A673 (cell line): ENCODE measurements at regions not wholly inside any gene's neighbourhood (a gene's known extent, or its start where the extent isn't known, plus 50 kb on each side); places are given as distances from the start of the nearest gene placed in this dataset.

Experiments
- EZH2 ChIP-seq: fragments of 200-600 bp; sonication (generic); IDR thresholded peaks from 2 replicates; pipeline ENCODE4 v1.6.1; 2017; ENCODE audit warnings: borderline replicate concordance, low read depth, mild to moderate bottlenecking, mixed read lengths, antibody characterized with exemption, low read length; ENCODE audit not compliant: poor library complexity, severe bottlenecking
- TF ChIP-seq, protein P1 (sequence below): fragments of 300-800, 200-600 bp; sonication (generic); conservative IDR thresholded peaks from 2 replicates; pipeline ENCODE4 v1.5.1; 2017; ENCODE audit warnings: low read depth, mild to moderate bottlenecking, antibody characterized with exemption, low read length, moderate library complexity, mixed read lengths

DNA sequence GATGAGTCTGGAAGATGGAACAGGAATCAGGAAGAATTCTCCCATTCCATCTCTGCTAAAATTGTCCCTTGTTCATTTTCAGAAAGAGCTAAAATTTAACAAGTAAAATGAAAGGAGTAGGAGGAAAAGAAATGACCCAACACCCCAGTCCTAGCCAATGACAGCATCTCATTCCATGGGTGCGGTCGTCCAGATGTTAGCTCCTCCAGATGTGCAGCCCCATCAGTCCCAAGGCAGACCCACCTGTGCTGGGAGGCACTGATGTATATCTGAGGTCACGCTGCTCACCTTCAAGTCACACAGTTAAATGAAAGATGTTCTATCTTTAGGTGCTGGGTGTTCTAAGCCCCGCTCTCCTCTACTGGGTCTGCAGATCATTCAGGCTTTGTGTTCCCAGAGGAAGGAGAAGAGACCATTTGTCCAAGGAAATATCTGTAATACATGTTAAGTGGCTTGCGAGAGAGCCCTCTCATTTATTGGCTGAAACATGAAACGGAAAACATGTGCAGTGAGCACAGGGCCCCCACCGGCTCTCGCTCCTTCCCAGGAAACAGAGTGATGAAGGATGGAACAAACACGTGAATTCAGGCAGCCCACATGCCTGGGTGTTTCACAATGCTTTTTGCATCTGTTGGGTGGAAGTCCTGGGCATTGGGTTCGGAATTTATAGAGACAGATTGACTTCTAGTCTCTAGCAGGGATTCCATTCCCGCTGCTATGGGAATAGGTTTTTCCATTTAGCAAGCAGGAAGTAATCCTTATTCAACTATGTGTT, 294.6 kb downstream of the NUAK1 start:
- TF ChIP-seq, protein P1, sequence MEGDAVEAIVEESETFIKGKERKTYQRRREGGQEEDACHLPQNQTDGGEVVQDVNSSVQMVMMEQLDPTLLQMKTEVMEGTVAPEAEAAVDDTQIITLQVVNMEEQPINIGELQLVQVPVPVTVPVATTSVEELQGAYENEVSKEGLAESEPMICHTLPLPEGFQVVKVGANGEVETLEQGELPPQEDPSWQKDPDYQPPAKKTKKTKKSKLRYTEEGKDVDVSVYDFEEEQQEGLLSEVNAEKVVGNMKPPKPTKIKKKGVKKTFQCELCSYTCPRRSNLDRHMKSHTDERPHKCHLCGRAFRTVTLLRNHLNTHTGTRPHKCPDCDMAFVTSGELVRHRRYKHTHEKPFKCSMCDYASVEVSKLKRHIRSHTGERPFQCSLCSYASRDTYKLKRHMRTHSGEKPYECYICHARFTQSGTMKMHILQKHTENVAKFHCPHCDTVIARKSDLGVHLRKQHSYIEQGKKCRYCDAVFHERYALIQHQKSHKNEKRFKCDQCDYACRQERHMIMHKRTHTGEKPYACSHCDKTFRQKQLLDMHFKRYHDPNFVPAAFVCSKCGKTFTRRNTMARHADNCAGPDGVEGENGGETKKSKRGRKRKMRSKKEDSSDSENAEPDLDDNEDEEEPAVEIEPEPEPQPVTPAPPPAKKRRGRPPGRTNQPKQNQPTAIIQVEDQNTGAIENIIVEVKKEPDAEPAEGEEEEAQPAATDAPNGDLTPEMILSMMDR: no peak
- no peak for TF ChIP-seq EZH2
